PC-9 (cell line): ENCODE measurements at regions not wholly inside any gene's neighbourhood (a gene's known extent, or its start where the extent isn't known, plus 50 kb on each side); places are given as distances from the start of the nearest gene placed in this dataset.

Source experiments
- BruUV-seq: library from RNA; stranded (reverse); fragments of 400-500 nt; replicated peaks from 2 replicates; lab custom pipeline; 2021; lab: Mats Ljungman, UMichigan
- CTCF ChIA-PET: fragments of 300-600 bp; sonication (Branson Sonifier 250); formaldehyde crosslinking; loops from one replicate; lab custom pipeline; 2022; ENCODE audit warnings: antibody characterized with exemption; lab: Charles Lee
- POLR2A ChIA-PET: fragments of 300-600 bp; sonication (Branson Sonifier 250); formaldehyde crosslinking; loops from one replicate; lab custom pipeline; 2022; ENCODE audit warnings: antibody characterized with exemption; ENCODE audit not compliant: unreplicated experiment; lab: Charles Lee
- DNase-seq, 2 experiments: peaks; one replicate each; pipeline versions ENCODE4 v3.0.0 to v3.0.0-alpha.2; 2015 to 2022; ENCODE audit warnings: mixed read lengths in 1 of 2
- H2AFZ ChIP-seq: fragments of 200-600 bp; sonication (generic); 2 replicates; pipeline ENCODE4 v1.8.1; 2017; ENCODE audit warnings: antibody characterized with exemption
- H3F3A ChIP-seq: fragments of 200-600 bp; sonication (generic); 2 replicates; pipeline ENCODE4 v1.8.1; 2017; ENCODE audit warnings: antibody characterized with exemption, mild to moderate bottlenecking, low read depth; ENCODE audit not compliant: insufficient read depth
- H3K27ac ChIP-seq: fragments of 200-600 bp; sonication (generic); 2 replicates; pipeline ENCODE4 v1.6.1; 2016; ENCODE audit warnings: mixed run types
- H3K27me3 ChIP-seq: fragments of 200-600 bp; sonication (generic); 2 replicates; pipeline ENCODE4 v1.6.1; 2016; ENCODE audit warnings: low read depth, mixed run types; ENCODE audit not compliant: insufficient read depth
- H3K36me3 ChIP-seq: fragments of 200-600 bp; sonication (generic); 2 replicates; pipeline ENCODE4 v1.6.1; 2016; ENCODE audit warnings: low read depth, mixed run types
- H3K4me1 ChIP-seq: fragments of 200-600 bp; sonication (generic); replicated peaks from 2 replicates; pipeline ENCODE4 v1.6.1; 2016; ENCODE audit warnings: mixed run types; ENCODE audit not compliant: insufficient read depth
- H3K4me2 ChIP-seq: fragments of 200-600 bp; sonication (generic); 2 replicates; pipeline ENCODE4 v1.6.1; 2017; ENCODE audit warnings: mixed run types
- H3K4me3 ChIP-seq: fragments of 200-600 bp; sonication (generic); 2 replicates; pipeline ENCODE4 v1.6.1; 2016; ENCODE audit warnings: mixed run types
- H3K79me2 ChIP-seq: fragments of 200-600 bp; sonication (generic); 2 replicates; pipeline ENCODE4 v1.6.1; 2017; ENCODE audit warnings: low read depth, mixed run types
- H3K9me2 ChIP-seq: fragments of 200-600 bp; sonication (generic); 2 replicates; pipeline ENCODE4 v1.8.1; 2017; ENCODE audit warnings: mild to moderate bottlenecking; ENCODE audit not compliant: insufficient read depth
- H3K9me3 ChIP-seq: fragments of 200-600 bp; sonication (generic); 2 replicates; pipeline ENCODE4 v1.8.1; 2016; ENCODE audit warnings: low read depth; ENCODE audit not compliant: insufficient read depth
- H4K20me1 ChIP-seq: fragments of 200-600 bp; sonication (generic); 2 replicates; pipeline ENCODE4 v1.8.1; 2017; ENCODE audit not compliant: insufficient read depth
- CTCF ChIP-seq: fragments of 200-600 bp; sonication (generic); conservative IDR thresholded peaks from 2 replicates; pipeline ENCODE4 v1.6.1; 2017; ENCODE audit warnings: mixed run types, antibody characterized with exemption, mild to moderate bottlenecking, moderate library complexity
- EZH2 ChIP-seq: fragments of 200-600 bp; sonication (generic); IDR thresholded peaks from 2 replicates; pipeline ENCODE4 v1.8.0; 2017; ENCODE audit warnings: antibody characterized with exemption, low read depth
- intact Hi-C: fragments of 100-400 bp; cut with micrococcal nuclease; formaldehyde crosslinking; loops from one replicate; pipeline ENCODE4 v1.10.0; 2022; ENCODE audit not compliant: unreplicated experiment

- Histone ChIP-seq H3K9me2 (no peaks in the 10 kb centered on the region), H2AFZ (no peak overlapping the region; the same call in 1 of the 2 replicates), H3F3A (no peaks in the 10 kb centered on the region), H3K4me1 (no peaks in the 10 kb centered on the region), H3K4me3 (no peak overlapping the region), H3K79me2 (no peaks in the 10 kb centered on the region), H3K4me2 (no peak overlapping the region), H3K27ac (no peak overlapping the region), H3K36me3 (no peaks in the 10 kb centered on the region), H3K27me3 (no peaks in the 10 kb centered on the region), H3K9me3 (no peaks in the 10 kb centered on the region), H4K20me1 (no peaks in the 10 kb centered on the region)
- CTCF ChIA-PET, result no interaction called here
- DNase-seq, result no peak
- no peak for TF ChIP-seq CTCF
- TF ChIP-seq EZH2, result no peak
- intact Hi-C loops, result no loop called here
- BruUV-seq, result no TSS peak
- POLR2A ChIA-PET, result no interaction called here
These were observed 540.9 kb upstream of the ADGRL2 start for GRCh38 chr1:81259625-81260411.

GRCh38 chr1:81254560-81254959 is 546.2 kb upstream of the ADGRL2 start:
- no peaks in the 10 kb centered on the region for H3K36me3 ChIP-seq
- no peak overlapping the region for H3K27ac ChIP-seq
- ChIA-PET CTCF (no interaction called here), POLR2A (no interaction called here)
- H3F3A ChIP-seq, result no peaks in the 10 kb centered on the region
- TF ChIP-seq EZH2 (no peak), CTCF (no peak; the same call in 1 of the 2 replicates)
- intact Hi-C loops, result no loop called here
- no peaks in the 10 kb centered on the region for H3K4me1 ChIP-seq
- no peaks in the 10 kb centered on the region for H4K20me1 ChIP-seq
- H3K9me2 ChIP-seq, result no peaks in the 10 kb centered on the region
- no peaks in the 10 kb centered on the region for H3K27me3 ChIP-seq
- DNase-seq, result no peak
- no peaks in the 10 kb centered on the region for H3K79me2 ChIP-seq
- no TSS peak for BruUV-seq
- no peak overlapping the region for H3K4me3 ChIP-seq
- H2AFZ ChIP-seq, result no peak overlapping the region
- H3K4me2 ChIP-seq, result no peak overlapping the region
- no peaks in the 10 kb centered on the region for H3K9me3 ChIP-seq

GRCh38 chr1:81254068-81254467 is 546.7 kb upstream of the ADGRL2 start:
- Histone ChIP-seq H3K4me3 (no peak overlapping the region), H3K9me2 (no peaks in the 10 kb centered on the region), H2AFZ (no peak overlapping the region), H4K20me1 (no peaks in the 10 kb centered on the region), H3K9me3 (no peaks in the 10 kb centered on the region), H3K4me1 (no peaks in the 10 kb centered on the region), H3K79me2 (no peaks in the 10 kb centered on the region), H3K27me3 (no peaks in the 10 kb centered on the region), H3K27ac (no peak overlapping the region), H3F3A (no peaks in the 10 kb centered on the region), H3K4me2 (no peak overlapping the region), H3K36me3 (no peaks in the 10 kb centered on the region)
- TF ChIP-seq CTCF, result no peak
- no peak for TF ChIP-seq EZH2
- ChIA-PET CTCF (no interaction called here), POLR2A (no interaction called here)
- no peak for DNase-seq
- no TSS peak for BruUV-seq
- intact Hi-C loops, result no loop called here
